ENCODE measurements at regions not wholly inside any gene's neighbourhood (a gene's known extent, or its start where the extent isn't known, plus 50 kb on each side); places are given as distances from the start of the nearest gene placed in this dataset.

GRCh38 chr4:3827616-3828492 lies 61.7 kb downstream of the ADRA2C start:
- TF ChIP-seq CTCF (IDR thresholded peaks at IDR 0.05; ENCODE audit: low read depth, low read length, missing control alignments) = no peak

GRCh38 chr4:3828546-3828945 lies 62.4 kb downstream of the ADRA2C start:
- DNase-seq (ENCODE audit: low read depth) = no peak
- in situ Hi-C loops (cut with HindIII; ENCODE audit: low sequenced_read_pairs) = no loop called here
- TF ChIP-seq CTCF (IDR thresholded peaks at IDR 0.05; ENCODE audit: low read depth, low read length, missing control alignments) = no peak
- no peak overlapping the region for H3K4me3 ChIP-seq (ENCODE audit: low read depth, low read length)

More at GRCh38 chr4:3827616-3828492, 61.7 kb downstream of the ADRA2C start:
- in situ Hi-C loops (cut with HindIII; ENCODE audit: low sequenced_read_pairs) = no loop called here
- H3K4me3 ChIP-seq (ENCODE audit: low read depth, low read length) = no peak overlapping the region
- DNase-seq (ENCODE audit: low read depth) = no peak

GRCh38 chr4:3829211-3829955 lies 63.2 kb downstream of the ADRA2C start:
- no peak for DNase-seq (ENCODE audit: low read depth)
- no peak overlapping the region for H3K4me3 ChIP-seq (ENCODE audit: low read depth, low read length)
- in situ Hi-C loops (cut with HindIII; ENCODE audit: low sequenced_read_pairs) = no loop called here
- TF ChIP-seq CTCF (IDR thresholded peaks at IDR 0.05; ENCODE audit: low read depth, low read length, missing control alignments) = no peak

GRCh38 chr4:3829956-3830773 lies 64.0 kb downstream of the ADRA2C start:
- TF ChIP-seq CTCF (IDR thresholded peaks at IDR 0.05; ENCODE audit: low read depth, low read length, missing control alignments) = no peak
- in situ Hi-C loops (cut with HindIII; ENCODE audit: low sequenced_read_pairs) = no loop called here
- no peak for DNase-seq (ENCODE audit: low read depth)
- no peak overlapping the region for H3K4me3 ChIP-seq (ENCODE audit: low read depth, low read length)

- H3K4me3 ChIP-seq (ENCODE audit: low read depth, low read length) = no peak overlapping the region
- DNase-seq (ENCODE audit: low read depth) = no peak
- in situ Hi-C loops (cut with HindIII; ENCODE audit: low sequenced_read_pairs) = no loop called here
- no peak for TF ChIP-seq CTCF (IDR thresholded peaks at IDR 0.05; ENCODE audit: low read depth, low read length, missing control alignments)
Observed at GRCh38 chr4:3830774-3831528, 64.8 kb downstream of the ADRA2C start.

All from astrocyte of the cerebellum (primary cell).